Activated B cell treated with CpG ODN at 0.5 μM for 24 hours (primary cell): ENCODE measurements at regions not wholly inside any gene's neighbourhood (a gene's known extent, or its start where the extent isn't known, plus 50 kb on each side); places are given as distances from the start of the nearest gene placed in this dataset.

Experiments used
- ATAC-seq: fragments of 200-7000 bp; cut with Tn5 transposase; one replicate; pipeline ENCODE4 v1.10.0; 2021; ENCODE audit warnings: low read depth, mild to moderate bottlenecking, moderate library complexity
- CTCF ChIA-PET: fragments of 350-600 bp; sonication (Branson Sonifier 250); formaldehyde crosslinking; loops from one replicate; lab custom pipeline; 2021; ENCODE audit warnings: antibody characterized with exemption; lab: Charles Lee
- POLR2A ChIA-PET: fragments of 350-600 bp; sonication (Branson Sonifier 250); formaldehyde crosslinking; loops from one replicate; lab custom pipeline; 2021; ENCODE audit warnings: antibody characterized with exemption; lab: Charles Lee
- DNase-seq: peaks from one replicate; pipeline ENCODE4 v3.0.0; 2022
- H3K27ac Mint-ChIP-seq: one replicate; pipeline ENCODE4 v1.8.0; 2020; ENCODE audit warnings: mixed read lengths
- H3K27me3 Mint-ChIP-seq: one replicate; pipeline ENCODE4 v1.8.0; 2021; ENCODE audit warnings: mixed read lengths
- H3K36me3 Mint-ChIP-seq: one replicate; pipeline ENCODE4 v1.8.0; 2021; ENCODE audit warnings: low read depth, mixed read lengths
- H3K4me1 Mint-ChIP-seq: one replicate; pipeline ENCODE4 v1.8.0; 2021; ENCODE audit warnings: mixed read lengths
- H3K4me3 Mint-ChIP-seq: one replicate; pipeline ENCODE4 v1.8.0; 2020; ENCODE audit warnings: mild to moderate bottlenecking, mixed read lengths
- H3K9me3 Mint-ChIP-seq: one replicate; pipeline ENCODE4 v1.8.0; 2020; ENCODE audit warnings: mixed read lengths
- intact Hi-C: fragments of 100-400 bp; cut with micrococcal nuclease; formaldehyde crosslinking; loops from one replicate; pipeline ENCODE4 v1.15.1; 2024
- TF ChIP-seq, protein P1 (sequence below): fragments of 200-600 bp; IDR thresholded peaks from one replicate; pipeline ENCODE4 v1.8.0; 2022; ENCODE audit warnings: antibody characterized with exemption, mild to moderate bottlenecking

DNA sequence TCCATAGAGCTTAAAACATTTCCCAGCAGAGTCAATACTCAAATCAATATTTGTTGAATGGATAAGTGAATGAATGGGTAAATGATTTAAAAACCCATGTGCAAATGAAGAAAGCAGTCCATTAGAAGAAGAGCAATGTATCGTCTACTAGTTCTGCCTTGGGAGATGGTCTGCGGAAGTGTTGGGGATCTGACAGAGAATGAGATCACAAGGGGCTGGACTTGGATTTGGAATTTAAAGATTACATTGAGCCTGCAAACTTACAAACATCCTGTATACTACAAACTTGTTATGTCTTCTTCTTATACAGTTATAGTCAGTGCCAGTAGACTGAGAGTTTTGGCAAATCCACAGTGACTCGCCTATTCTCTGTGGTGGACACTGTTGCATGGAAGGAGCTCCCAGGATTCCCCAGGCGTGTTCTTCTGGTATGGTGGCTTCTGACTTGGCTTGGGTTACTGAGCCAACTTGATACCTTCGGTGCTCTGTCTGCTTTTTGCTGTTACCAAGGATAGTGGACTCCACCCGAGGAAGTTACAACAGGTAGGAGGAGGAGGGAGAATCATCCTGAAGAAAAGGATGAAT lies 163.3 kb upstream of the SERPINE2 start:
- Mint-ChIP-seq H3K4me1 (no peaks in the 10 kb centered on the region), H3K36me3 (no peaks in the 10 kb centered on the region), H3K27me3 (peaks cover 5% of the 10 kb centered on the region), H3K4me3 (no peak overlapping the region), H3K9me3 (no peaks in the 10 kb centered on the region), H3K27ac (no peak overlapping the region)
- TF ChIP-seq, protein P1, sequence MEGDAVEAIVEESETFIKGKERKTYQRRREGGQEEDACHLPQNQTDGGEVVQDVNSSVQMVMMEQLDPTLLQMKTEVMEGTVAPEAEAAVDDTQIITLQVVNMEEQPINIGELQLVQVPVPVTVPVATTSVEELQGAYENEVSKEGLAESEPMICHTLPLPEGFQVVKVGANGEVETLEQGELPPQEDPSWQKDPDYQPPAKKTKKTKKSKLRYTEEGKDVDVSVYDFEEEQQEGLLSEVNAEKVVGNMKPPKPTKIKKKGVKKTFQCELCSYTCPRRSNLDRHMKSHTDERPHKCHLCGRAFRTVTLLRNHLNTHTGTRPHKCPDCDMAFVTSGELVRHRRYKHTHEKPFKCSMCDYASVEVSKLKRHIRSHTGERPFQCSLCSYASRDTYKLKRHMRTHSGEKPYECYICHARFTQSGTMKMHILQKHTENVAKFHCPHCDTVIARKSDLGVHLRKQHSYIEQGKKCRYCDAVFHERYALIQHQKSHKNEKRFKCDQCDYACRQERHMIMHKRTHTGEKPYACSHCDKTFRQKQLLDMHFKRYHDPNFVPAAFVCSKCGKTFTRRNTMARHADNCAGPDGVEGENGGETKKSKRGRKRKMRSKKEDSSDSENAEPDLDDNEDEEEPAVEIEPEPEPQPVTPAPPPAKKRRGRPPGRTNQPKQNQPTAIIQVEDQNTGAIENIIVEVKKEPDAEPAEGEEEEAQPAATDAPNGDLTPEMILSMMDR: no peak
- intact Hi-C loops: no loop called here
- ATAC-seq: no peak
- no peak for DNase-seq
- ChIA-PET CTCF (no interaction called here), POLR2A (no interaction called here)

DNA sequence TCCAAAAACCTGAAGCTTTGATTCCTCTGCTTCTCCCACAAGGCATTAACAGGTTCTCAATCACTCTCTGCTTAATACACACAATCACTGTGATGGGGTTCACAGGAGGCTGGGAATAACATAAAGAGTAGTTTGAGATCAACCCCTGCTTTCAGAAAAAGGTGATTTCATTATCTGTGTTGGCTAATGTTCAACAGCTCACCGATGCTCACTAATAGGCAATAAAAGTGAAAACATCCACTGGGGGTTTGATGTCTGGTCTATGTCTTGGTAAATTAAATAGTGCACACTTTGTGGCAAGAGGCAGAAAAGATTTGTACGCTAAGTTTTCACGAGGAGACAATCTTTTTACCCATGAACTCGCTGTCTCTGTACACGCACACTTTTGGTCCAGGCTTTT lies 159.3 kb upstream of the SERPINE2 start:
- Mint-ChIP-seq H3K9me3 (no peaks in the 10 kb centered on the region), H3K4me3 (no peak overlapping the region), H3K4me1 (no peaks in the 10 kb centered on the region), H3K27me3 (peaks cover 3% of the 10 kb centered on the region), H3K27ac (no peak overlapping the region), H3K36me3 (no peaks in the 10 kb centered on the region)
- TF ChIP-seq, protein P1: no peak
- ChIA-PET CTCF (no interaction called here), POLR2A (no interaction called here)
- no peak for DNase-seq
- intact Hi-C loops: no loop called here
- no peak for ATAC-seq

DNA sequence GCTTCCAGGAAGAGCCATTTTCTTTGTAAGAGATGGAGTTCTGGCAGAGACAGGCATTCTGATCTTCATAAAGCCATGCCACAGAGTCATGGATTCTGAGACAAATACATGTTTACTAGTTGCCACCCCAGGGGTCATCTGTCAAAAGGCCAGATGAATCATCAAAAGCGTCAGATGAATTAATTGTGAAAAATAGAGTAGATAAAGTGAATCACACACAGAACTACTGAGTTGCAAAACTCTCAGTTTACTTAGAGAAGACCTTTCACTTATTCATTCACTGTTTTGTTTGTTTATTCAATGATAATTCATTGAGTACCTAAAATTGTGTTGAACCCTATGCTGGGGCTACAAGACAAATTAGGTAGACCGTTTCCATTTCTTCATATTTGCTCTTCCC lies 157.7 kb upstream of the SERPINE2 start:
- no peak for ATAC-seq
- DNase-seq: no peak
- Mint-ChIP-seq H3K4me1 (no peaks in the 10 kb centered on the region), H3K4me3 (no peak overlapping the region), H3K36me3 (no peaks in the 10 kb centered on the region), H3K9me3 (no peaks in the 10 kb centered on the region), H3K27me3 (peaks cover 4% of the 10 kb centered on the region), H3K27ac (no peak overlapping the region)
- TF ChIP-seq, protein P1: no peak
- intact Hi-C loops: no loop called here
- ChIA-PET CTCF (no interaction called here), POLR2A (no interaction called here)

DNA sequence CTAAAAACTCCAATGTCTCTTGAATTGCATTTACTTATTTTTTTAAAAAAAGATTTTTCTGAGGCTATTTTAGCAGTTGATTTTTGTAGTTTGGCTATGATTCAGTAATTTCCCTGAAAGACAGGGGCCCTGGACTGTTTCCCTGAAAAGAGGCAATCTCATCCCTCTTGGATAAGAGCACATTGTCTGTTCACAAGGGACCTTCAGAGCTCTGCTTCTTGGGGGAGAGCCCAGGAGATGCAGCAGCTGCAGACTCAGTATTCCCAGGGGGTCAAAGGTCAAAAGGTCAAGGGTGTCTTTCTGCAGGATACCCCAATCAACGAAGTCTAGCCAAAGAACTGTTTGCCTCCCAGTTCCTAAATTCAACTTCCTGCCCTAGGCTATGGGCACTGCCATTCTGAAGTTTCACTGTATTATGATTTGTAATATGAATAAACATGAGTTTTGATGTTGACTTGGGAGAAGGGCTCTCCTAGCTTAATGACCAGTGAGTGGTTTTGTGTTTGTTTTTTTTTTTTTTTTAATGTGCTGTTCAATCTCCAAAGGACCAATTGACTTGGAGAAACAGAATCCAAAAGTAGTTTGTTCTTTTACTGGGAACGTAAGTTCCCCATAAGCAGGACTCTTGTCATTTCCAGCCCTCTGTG lies 157.0 kb upstream of the SERPINE2 start:
- TF ChIP-seq, protein P1: no peak
- Mint-ChIP-seq H3K27ac (no peak overlapping the region), H3K9me3 (no peaks in the 10 kb centered on the region), H3K27me3 (peaks cover 4% of the 10 kb centered on the region), H3K36me3 (no peaks in the 10 kb centered on the region), H3K4me3 (no peak overlapping the region), H3K4me1 (no peaks in the 10 kb centered on the region)
- ChIA-PET CTCF (no interaction called here), POLR2A (no interaction called here)
- intact Hi-C loops: no loop called here
- ATAC-seq (no peak), DNase-seq (no peak)

DNA sequence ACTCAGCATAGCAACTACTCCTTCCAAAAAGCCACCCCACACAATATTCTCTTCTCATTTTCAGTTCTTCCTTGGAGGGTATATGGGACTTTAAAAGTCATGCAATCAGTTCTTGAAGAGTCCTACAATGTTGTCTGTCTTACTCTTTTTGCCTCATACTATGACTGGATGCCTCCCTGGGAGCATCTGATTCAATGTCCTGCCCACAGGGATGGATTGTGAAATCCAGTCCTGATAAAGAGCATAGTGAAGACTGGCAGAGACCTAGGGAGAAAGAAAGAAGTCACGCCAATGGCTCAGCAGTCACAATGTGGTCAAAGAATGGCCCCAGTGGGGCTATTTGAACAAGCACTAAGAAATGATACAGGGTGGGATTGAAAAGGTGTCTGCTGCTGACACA lies 155.1 kb upstream of the SERPINE2 start:
- POLR2A ChIA-PET: no interaction called here
- intact Hi-C loops: no loop called here

More for the DNA sequence above, 155.1 kb upstream of the SERPINE2 start:
- Mint-ChIP-seq H3K4me3 (no peak overlapping the region), H3K27ac (no peak overlapping the region), H3K9me3 (no peaks in the 10 kb centered on the region), H3K36me3 (no peaks in the 10 kb centered on the region), H3K27me3 (peaks cover 4% of the 10 kb centered on the region), H3K4me1 (no peaks in the 10 kb centered on the region)
- CTCF ChIA-PET: no interaction called here
- TF ChIP-seq, protein P1: no peak
- ATAC-seq (no peak), DNase-seq (no peak)
